ENCODE measurements at regions not wholly inside any gene's neighbourhood (a gene's known extent, or its start where the extent isn't known, plus 50 kb on each side); places are given as distances from the start of the nearest gene placed in this dataset.

- H3K36me3 ChIP-seq (ENCODE audit: insufficient read depth, low read length, poor library complexity, severe bottlenecking): no peaks in the 10 kb centered on the region
- no peaks in the 10 kb centered on the region for H3K4me1 ChIP-seq (ENCODE audit: insufficient read depth, low read length, poor library complexity, severe bottlenecking)
- intact Hi-C loops (cut with micrococcal nuclease; ENCODE audit: unreplicated experiment): no loop called here
- POLR2A ChIA-PET (ENCODE audit: low non-redundant PET): no interaction called here
- no peak for DNase-seq (ENCODE audit: low spot score)
- H3K9me3 ChIP-seq (ENCODE audit: low read depth, low read length, poor library complexity, severe bottlenecking): no peaks in the 10 kb centered on the region
- no TSS peak for BruUV-seq (replicated peaks)
- TF ChIP-seq CTCF (conservative IDR thresholded peaks at IDR 0.05; ENCODE audit: low read depth, low read length) (no peak), EZH2 (IDR thresholded peaks at IDR 0.05; ENCODE audit: borderline replicate concordance, low read depth, low read length, poor library complexity, severe bottlenecking) (no peak)
- H3K27ac ChIP-seq (ENCODE audit: low read depth, low read length, poor library complexity, severe bottlenecking): no peak overlapping the region
- H3K27me3 ChIP-seq (replicated peaks; ENCODE audit: insufficient read depth, low read depth, low read length, poor library complexity): no peaks in the 10 kb centered on the region
- no peak overlapping the region for H3K4me3 ChIP-seq (ENCODE audit: low read depth, low read length, poor library complexity, severe bottlenecking)
- CTCF ChIA-PET: no interaction called here
Observed at GRCh38 chr1:228804173-228804572, 68.9 kb downstream of the RHOU start.

GRCh38 chr1:228804640-228805413, 69.5 kb downstream of the RHOU start:
- no peak for DNase-seq (ENCODE audit: low spot score)
- Histone ChIP-seq H3K9me3 (ENCODE audit: low read depth, low read length, poor library complexity, severe bottlenecking) (no peaks in the 10 kb centered on the region), H3K4me3 (ENCODE audit: low read depth, low read length, poor library complexity, severe bottlenecking) (no peak overlapping the region), H3K27me3 (replicated peaks; ENCODE audit: insufficient read depth, low read depth, low read length, poor library complexity) (no peaks in the 10 kb centered on the region), H3K36me3 (ENCODE audit: insufficient read depth, low read length, poor library complexity, severe bottlenecking) (no peaks in the 10 kb centered on the region), H3K4me1 (ENCODE audit: insufficient read depth, low read length, poor library complexity, severe bottlenecking) (no peaks in the 10 kb centered on the region), H3K27ac (ENCODE audit: low read depth, low read length, poor library complexity, severe bottlenecking) (no peak overlapping the region)
- CTCF ChIA-PET: no interaction called here
- TF ChIP-seq EZH2 (IDR thresholded peaks at IDR 0.05; ENCODE audit: borderline replicate concordance, low read depth, low read length, poor library complexity, severe bottlenecking) (no peak), CTCF (conservative IDR thresholded peaks at IDR 0.05; ENCODE audit: low read depth, low read length) (no peak)
- intact Hi-C loops (cut with micrococcal nuclease; ENCODE audit: unreplicated experiment): no loop called here
- BruUV-seq (replicated peaks): no TSS peak
- POLR2A ChIA-PET (ENCODE audit: low non-redundant PET): no interaction called here

GRCh38 chr1:228807904-228808605, 72.8 kb downstream of the RHOU start:
- DNase-seq (ENCODE audit: low spot score): no peak
- no TSS peak for BruUV-seq (replicated peaks)
- Histone ChIP-seq H3K27me3 (replicated peaks; ENCODE audit: insufficient read depth, low read depth, low read length, poor library complexity) (no peaks in the 10 kb centered on the region), H3K4me1 (ENCODE audit: insufficient read depth, low read length, poor library complexity, severe bottlenecking) (no peaks in the 10 kb centered on the region), H3K27ac (ENCODE audit: low read depth, low read length, poor library complexity, severe bottlenecking) (no peak overlapping the region), H3K4me3 (ENCODE audit: low read depth, low read length, poor library complexity, severe bottlenecking) (no peak overlapping the region), H3K36me3 (ENCODE audit: insufficient read depth, low read length, poor library complexity, severe bottlenecking) (no peaks in the 10 kb centered on the region), H3K9me3 (ENCODE audit: low read depth, low read length, poor library complexity, severe bottlenecking) (no peaks in the 10 kb centered on the region)
- intact Hi-C loops (cut with micrococcal nuclease; ENCODE audit: unreplicated experiment): no loop called here
- ChIA-PET CTCF (no interaction called here), POLR2A (ENCODE audit: low non-redundant PET) (no interaction called here)
- no peak for TF ChIP-seq CTCF (conservative IDR thresholded peaks at IDR 0.05; ENCODE audit: low read depth, low read length)
- no peak for TF ChIP-seq EZH2 (IDR thresholded peaks at IDR 0.05; ENCODE audit: borderline replicate concordance, low read depth, low read length, poor library complexity, severe bottlenecking)
